Urothelium cell line (cell line): ENCODE measurements at regions not wholly inside any gene's neighbourhood (a gene's known extent, or its start where the extent isn't known, plus 50 kb on each side); places are given as distances from the start of the nearest gene placed in this dataset.

ENCODE experiments used
- DNase-seq: peaks from one replicate; pipeline ENCODE4 v3.0.0; 2011; ENCODE audit warnings: low spot score, mixed read lengths
- FAIRE-seq: peaks from 2 replicates; lab custom pipeline; 2011; peaks lifted over from hg19 to GRCh38; lab: Jason Lieb, UNC

GRCh38 chr3:103698646-103699045 is 1263.8 kb downstream of the ZPLD1 start:
- FAIRE-seq (no peak), DNase-seq (no peak)

GRCh38 chr3:103699228-103699627 is 1264.4 kb downstream of the ZPLD1 start:
- DNase-seq (no peak), FAIRE-seq (no peak)

- DNase-seq (no peak), FAIRE-seq (no peak)
Observed at GRCh38 chr3:103705641-103706040, 1270.8 kb downstream of the ZPLD1 start.

DNA sequence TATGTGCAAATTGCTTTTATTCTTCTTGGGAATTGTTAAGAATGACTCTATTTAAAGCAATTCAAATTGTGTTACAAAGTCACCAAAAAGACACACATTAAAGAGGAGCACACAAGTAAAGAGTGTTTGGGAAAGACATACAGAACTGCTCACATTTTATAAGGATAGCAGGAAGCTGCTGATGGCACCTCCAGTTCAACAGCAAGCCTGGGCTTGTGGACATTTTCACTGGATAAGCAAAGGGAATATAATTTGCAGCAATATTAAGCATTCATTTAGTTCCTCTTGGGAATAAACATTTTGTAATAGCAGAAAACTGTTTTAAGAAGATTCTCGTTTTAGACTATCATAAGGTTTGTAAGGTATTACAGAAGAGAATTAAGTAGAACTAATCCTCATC is 1271.9 kb downstream of the ZPLD1 start:
- FAIRE-seq (no peak), DNase-seq (no peak)

DNA sequence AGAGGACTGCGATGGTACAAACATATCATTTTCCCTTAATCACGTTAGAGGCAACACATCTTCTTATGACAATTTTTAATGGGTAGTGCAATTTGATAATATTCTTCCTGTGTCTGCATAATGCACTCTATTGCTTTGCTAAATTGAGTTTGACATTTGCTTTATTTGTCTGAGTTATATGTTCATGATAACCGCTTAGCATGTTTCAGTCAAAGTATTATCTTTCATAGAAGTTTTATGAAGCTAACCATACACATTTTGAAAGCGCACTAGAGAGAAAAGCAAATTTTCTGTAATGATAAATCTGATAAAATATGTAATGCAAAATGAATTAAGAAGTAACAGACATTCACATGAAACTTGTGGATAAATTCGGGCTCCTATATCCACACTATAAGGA is 1276.9 kb downstream of the ZPLD1 start:
- no peak for FAIRE-seq
- DNase-seq: no peak

- FAIRE-seq (no peak), DNase-seq (peak; percentile 28)
Observed at GRCh38 chr3:103712320-103713008, 1277.6 kb downstream of the ZPLD1 start.

GRCh38 chr3:103729547-103729946 is 1294.7 kb downstream of the ZPLD1 start:
- FAIRE-seq (no peak), DNase-seq (no peak)

DNA sequence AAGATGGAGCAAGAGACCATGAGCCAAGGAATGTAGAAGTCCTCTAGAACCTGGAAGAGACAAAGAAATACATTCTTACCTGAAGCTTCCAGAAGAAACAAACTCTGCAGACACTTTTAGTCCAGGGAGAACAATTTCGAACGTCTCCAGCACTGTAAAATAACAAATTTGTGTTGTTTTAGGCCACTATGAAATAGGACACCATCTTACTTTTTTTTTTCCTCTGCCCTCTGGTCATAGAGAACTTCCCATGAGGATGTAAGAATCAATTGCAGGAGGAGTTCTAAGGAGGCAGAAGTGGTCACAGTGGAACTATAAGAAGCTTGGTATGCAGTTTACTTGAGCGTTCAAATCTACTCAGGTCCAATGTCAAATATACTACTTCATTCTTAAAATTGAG is 1295.9 kb downstream of the ZPLD1 start:
- DNase-seq (no peak), FAIRE-seq (no peak)

DNA sequence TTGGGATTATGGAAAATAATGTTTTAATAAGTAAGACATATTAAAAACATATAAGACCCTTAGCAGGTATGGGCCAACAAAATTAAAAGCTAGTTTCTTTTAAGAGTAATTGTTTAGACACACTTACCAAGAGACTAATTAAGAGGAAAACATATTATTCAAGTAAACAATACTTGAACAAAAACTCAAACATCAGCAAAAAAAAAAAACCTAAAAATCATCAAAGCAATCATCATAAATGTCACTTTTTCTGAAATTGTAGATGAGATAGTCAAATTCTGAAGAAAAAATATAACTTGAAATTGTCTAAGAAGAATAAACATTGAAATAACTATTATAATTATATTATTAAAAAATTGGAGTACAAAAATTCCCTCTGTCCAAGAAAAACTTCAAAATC is 1318.2 kb downstream of the ZPLD1 start:
- no peak for FAIRE-seq
- no peak for DNase-seq

- DNase-seq: no peak
- FAIRE-seq: no peak
Observed at GRCh38 chr3:103767635-103768034, 1332.8 kb downstream of the ZPLD1 start.

DNA sequence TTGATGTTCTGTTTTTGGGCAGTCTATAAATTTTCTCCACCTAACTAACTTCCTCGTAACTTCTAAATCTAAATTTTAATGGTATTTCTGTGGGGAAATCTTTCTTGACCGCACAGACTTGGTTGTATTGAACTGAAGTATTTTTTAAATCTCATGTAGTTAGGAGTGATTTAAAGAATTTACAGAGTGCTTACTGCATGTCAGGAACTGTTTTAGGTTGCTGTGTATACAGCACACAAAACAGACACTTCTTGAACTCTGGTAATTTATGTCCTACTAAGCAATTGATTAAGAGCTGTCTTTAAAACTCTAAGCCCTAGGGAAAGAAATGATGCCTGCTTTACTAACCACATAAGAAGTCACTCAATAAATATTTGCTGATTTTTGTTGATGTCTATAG is 1350.2 kb downstream of the ZPLD1 start:
- DNase-seq: no peak
- FAIRE-seq: no peak

- FAIRE-seq: no peak
- DNase-seq: no peak
Observed at GRCh38 chr3:103785537-103785936, 1350.7 kb downstream of the ZPLD1 start.

DNA sequence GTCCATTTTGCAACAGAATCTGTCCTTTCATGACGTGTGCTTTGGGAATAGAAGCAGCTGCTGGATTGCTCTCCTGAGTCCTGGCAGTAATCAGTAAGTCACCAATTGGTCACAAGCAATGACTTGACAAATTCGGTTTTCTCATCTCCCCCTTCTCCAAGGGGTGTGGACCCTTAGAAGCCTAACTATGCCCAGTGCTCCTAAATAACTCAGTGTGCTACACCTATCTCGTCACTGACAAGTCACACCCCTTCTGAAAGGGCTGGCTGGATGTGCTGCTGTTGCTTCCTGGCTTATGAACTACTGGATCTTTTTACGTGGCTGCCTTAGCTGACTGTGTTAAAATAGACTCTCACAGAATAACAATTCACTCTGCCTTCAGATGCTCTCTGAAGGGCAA is 1351.5 kb downstream of the ZPLD1 start:
- no peak for FAIRE-seq
- no peak for DNase-seq

GRCh38 chr3:103787164-103787871 is 1352.5 kb downstream of the ZPLD1 start:
- no peak for DNase-seq
- FAIRE-seq: no peak

DNA sequence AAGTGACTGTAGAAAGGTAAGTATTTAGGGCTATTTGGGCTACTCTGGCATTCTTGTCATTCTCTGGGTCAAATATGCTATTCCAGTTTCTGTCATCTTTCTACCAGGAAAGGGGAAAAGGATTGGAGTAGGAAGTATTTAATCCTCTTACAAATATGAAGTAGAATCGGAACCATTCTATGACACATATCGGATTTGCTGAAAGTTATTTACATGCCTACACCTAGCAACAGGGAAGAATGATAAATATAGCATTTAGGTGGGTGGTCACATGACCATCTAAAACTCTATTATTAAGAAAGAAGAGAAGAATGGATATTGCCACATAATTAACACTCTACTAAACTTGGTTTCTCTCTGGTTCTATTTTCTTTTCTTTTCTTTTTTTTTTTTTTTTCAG is 1353.1 kb downstream of the ZPLD1 start:
- DNase-seq (no peak), FAIRE-seq (no peak)

GRCh38 chr3:103791786-103792515 is 1357.1 kb downstream of the ZPLD1 start:
- FAIRE-seq (no peak), DNase-seq (no peak)

DNA sequence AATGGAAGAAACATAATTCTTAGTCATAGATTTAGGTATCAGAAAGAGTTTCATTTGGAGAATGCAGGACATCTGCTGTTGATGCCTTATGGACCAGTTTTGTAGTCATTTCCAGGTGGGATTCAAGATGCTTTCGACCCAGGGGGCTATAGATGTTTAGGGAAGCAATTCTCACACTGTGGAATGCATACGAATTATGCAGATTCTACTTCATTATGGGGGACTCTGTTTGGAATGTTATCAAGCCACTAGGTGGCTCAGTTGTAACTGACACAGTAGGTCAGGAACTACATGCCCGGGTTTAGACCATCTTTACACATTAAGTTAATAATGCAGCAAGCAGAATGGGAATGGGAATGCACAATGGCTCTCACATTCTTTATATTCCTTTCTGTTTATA is 1359.8 kb downstream of the ZPLD1 start:
- FAIRE-seq (no peak), DNase-seq (peak; percentile 10)

GRCh38 chr3:103796068-103796467 is 1361.3 kb downstream of the ZPLD1 start:
- DNase-seq (no peak), FAIRE-seq (no peak)

DNA sequence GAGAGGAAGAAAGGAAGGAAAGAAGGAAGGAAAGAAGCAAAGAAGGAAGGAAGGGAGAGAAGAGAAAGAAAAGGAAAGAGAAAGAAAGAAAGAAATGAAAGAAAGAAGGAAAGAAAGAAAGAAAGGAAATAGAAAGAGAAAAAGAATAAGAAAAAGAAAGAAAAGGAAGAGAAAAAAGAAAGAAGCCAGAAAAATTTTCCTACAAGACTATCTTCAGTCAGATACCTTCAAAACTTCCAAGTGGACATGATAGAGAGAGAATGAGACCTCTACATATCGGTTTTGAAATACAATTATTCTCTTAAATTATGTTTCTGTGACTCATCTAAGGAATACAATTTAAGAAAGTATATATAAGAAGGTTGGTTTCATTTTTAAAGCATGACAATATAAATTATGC is 1369.0 kb downstream of the ZPLD1 start:
- DNase-seq: no peak
- no peak for FAIRE-seq

GRCh38 chr3:103810167-103810566 is 1375.4 kb downstream of the ZPLD1 start:
- no peak for FAIRE-seq

DNA sequence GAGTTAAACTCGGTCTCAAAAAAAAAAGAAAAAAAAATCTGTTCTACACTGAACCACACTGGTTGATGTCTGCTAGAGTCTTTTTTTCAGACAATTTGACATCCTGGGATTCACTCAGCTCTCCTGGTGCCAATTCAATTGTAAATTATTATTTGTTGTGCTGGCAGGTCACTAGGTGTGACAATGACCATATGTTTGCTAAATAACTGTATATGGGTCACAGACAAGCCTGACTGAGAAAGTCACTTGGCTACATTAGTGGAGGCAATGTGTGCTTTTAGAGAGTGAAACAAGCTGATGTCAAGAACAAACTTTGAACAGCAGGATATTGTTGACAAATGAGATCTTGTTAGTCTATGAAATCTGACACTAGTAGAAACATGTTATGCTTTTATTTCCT is 1379.1 kb downstream of the ZPLD1 start:
- FAIRE-seq: peak; percentile 56
- no peak for DNase-seq

More at GRCh38 chr3:103810167-103810566, 1375.4 kb downstream of the ZPLD1 start:
- no peak for DNase-seq

GRCh38 chr3:103818398-103818797 is 1383.6 kb downstream of the ZPLD1 start:
- no peak for DNase-seq
- no peak for FAIRE-seq
